ENCODE measurements at regions not wholly inside any gene's neighbourhood (a gene's known extent, or its start where the extent isn't known, plus 50 kb on each side); places are given as distances from the start of the nearest gene placed in this dataset.

- TF ChIP-seq CTCF (IDR thresholded peaks at IDR 0.05), result no peak
- no peak for TF ChIP-seq EZH2 (IDR thresholded peaks at IDR 0.05; ENCODE audit: borderline replicate concordance, insufficient read depth, low read depth, low read length, poor library complexity, severe bottlenecking)
Observed at GRCh38 chr5:122237906-122238305, 74.1 kb upstream of the SNCAIP start.
